HG02610 (cell line): ENCODE measurements at regions not wholly inside any gene's neighbourhood (a gene's known extent, or its start where the extent isn't known, plus 50 kb on each side); places are given as distances from the start of the nearest gene placed in this dataset.
A peak's percentile ranks its signal among the peaks of the same experiment; 100 is the strongest.

Experiments
- ATAC-seq: cut with Tn5 transposase; IDR thresholded peaks from one replicate; pipeline ENCODE4 v1.9.1; 2021; ENCODE audit warnings: mild to moderate bottlenecking, moderate library complexity; ENCODE audit not compliant: unreplicated experiment

GRCh38 chr4:45647823-45648222 lies 476.0 kb downstream of the GABRG1 start:
- no peak for ATAC-seq

GRCh38 chr4:45646885-45647590 lies 476.8 kb downstream of the GABRG1 start:
- no peak for ATAC-seq

GRCh38 chr4:45640281-45640680 lies 483.6 kb downstream of the GABRG1 start:
- no peak for ATAC-seq

GRCh38 chr4:45638641-45639040 lies 485.2 kb downstream of the GABRG1 start:
- ATAC-seq = no peak

- ATAC-seq = no peak
These were observed 487.7 kb downstream of the GABRG1 start for GRCh38 chr4:45636175-45636574.

GRCh38 chr4:45629717-45630116 lies 494.1 kb downstream of the GABRG1 start:
- ATAC-seq = no peak

GRCh38 chr4:45621971-45622370 lies 501.9 kb downstream of the GABRG1 start:
- no peak for ATAC-seq

- no peak for ATAC-seq
These were observed 503.0 kb downstream of the GABRG1 start for GRCh38 chr4:45620808-45621207.

- ATAC-seq = no peak
These were observed 527.3 kb downstream of the GABRG1 start for GRCh38 chr4:45596379-45597101.

- ATAC-seq = no peak
These were observed 543.5 kb downstream of the GABRG1 start for GRCh38 chr4:45580334-45580733.

GRCh38 chr4:45578874-45579273 lies 545.0 kb downstream of the GABRG1 start:
- no peak for ATAC-seq

GRCh38 chr4:45576275-45576674 lies 547.6 kb downstream of the GABRG1 start:
- ATAC-seq = no peak

- ATAC-seq = no peak
These were observed 554.2 kb downstream of the GABRG1 start for GRCh38 chr4:45569619-45570018.

- no peak for ATAC-seq
These were observed 555.2 kb downstream of the GABRG1 start for GRCh38 chr4:45568694-45569093.

- no peak for ATAC-seq
These were observed 556.8 kb downstream of the GABRG1 start for GRCh38 chr4:45566896-45567603.

GRCh38 chr4:45554423-45554822 lies 569.4 kb downstream of the GABRG1 start:
- ATAC-seq = no peak

- peak; percentile 62 for ATAC-seq
These were observed 573.0 kb downstream of the GABRG1 start for GRCh38 chr4:45550766-45551366.

GRCh38 chr4:45539142-45539814 lies 584.6 kb downstream of the GABRG1 start:
- ATAC-seq = peak; percentile 89

- no peak for ATAC-seq
These were observed 593.4 kb downstream of the GABRG1 start for GRCh38 chr4:45530498-45530897.

GRCh38 chr4:45527160-45527559 lies 596.7 kb downstream of the GABRG1 start:
- ATAC-seq = no peak

- ATAC-seq = no peak
These were observed 605.0 kb downstream of the GABRG1 start for GRCh38 chr4:45518832-45519231.
